Stimulated activated CD4-positive, alpha-beta T cell treated with anti-CD3 and anti-CD28 coated beads, Interleukin-2, amount 100 ng/mL, for 4 hours (primary cell): ENCODE measurements at regions not wholly inside any gene's neighbourhood (a gene's known extent, or its start where the extent isn't known, plus 50 kb on each side); places are given as distances from the start of the nearest gene placed in this dataset.
A peak's percentile ranks its signal among the peaks of the same experiment; 100 is the strongest.

Source experiments
- DNase-seq: peaks from one replicate; pipeline ENCODE4 v3.0.0-alpha.2; 2020; ENCODE audit warnings: low read depth

DNA sequence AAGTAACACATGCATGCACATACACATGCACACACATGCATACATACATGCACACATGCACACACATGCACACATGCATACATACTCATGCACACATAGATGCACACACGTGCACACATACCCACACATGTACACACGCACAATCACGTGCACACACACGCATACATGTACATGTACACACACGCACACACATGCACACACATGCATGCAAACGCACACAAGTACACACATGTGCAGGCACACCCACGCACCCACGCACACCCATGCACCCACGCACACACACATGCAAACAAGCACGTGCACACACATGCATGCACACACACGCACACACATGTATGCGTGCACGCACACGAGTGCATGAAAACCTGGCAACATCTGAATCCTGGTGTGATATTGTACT is 232.7 kb upstream of the CDH4 start:
- no peak for DNase-seq

DNA sequence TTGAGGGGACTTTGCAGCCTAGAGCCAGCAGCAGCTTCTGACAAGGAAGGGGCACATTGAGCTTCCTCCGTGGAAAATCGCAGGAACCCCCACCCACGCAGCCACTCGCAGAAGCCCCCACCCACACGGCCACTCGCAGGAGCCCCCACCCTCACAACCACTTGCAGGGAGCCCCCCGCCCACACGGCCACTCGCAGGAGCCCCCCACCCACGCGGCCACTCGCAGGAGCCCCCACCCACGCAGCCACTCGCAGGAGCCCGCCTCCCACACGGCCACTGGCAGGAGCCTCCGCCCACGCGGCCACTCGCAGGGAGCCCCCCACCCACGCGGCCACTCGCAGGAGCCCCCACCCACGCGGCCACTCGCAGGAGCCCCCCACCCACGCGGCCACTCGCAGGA is 228.4 kb upstream of the CDH4 start:
- peak; percentile 3 for DNase-seq

DNA sequence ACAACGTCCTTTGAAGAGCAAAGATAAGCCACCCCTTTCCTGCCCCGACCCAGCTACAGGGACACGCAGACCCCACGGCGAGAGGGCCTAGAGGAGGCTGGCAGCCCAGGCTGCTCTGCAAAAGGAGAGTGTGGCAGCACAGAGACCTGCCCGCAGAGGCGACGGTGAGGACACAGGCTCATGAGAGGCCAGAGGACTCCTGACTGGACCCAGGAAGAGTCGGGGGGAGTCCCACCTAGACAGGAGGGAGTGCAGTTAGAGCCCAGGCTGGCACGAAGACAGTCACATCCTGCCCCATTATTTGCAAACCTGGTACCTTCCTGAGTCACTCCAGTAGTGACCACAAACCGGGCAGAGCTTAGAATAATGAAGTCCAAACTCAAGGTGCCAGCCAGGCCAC is 227.7 kb upstream of the CDH4 start:
- DNase-seq, result no peak

GRCh38 chr20:61025536-61025935 is 226.5 kb upstream of the CDH4 start:
- DNase-seq, result no peak

DNA sequence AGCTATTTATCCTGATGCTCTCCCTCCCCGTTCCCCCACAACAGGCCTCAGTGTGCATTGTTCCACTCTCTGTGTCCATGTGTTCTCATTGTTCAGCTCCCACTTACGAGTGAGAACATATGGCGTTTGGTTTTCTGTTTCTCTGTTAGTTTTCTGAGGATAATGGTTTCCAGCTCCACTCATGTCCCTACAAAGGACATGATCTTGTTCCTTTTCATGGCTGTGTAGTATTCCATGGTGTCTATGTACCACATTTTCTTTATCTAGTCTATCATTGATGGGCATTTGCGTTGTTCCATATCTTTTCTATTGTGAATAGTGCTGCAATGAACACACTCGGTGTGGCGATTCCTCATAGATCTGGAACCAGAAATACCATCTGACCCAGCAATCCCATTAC is 225.9 kb upstream of the CDH4 start:
- no peak for DNase-seq

DNA sequence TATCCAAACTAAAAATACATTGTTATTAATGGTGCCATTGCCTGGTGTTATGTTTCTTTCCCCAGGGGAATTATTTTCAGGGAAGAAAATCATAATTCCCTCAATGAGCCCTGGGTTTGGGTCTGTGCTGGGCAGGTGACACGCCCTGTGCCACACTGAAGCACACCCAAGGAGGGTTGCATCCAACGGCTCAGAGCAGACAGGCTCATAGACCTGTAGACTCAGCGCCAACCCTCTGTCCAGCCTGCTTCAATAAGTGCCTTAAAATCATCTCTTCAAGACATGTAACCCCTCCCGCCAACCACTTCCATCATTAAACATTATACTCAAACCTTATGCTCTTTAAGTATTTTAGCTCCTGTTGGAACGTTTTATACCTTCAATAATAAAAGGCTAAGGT is 225.3 kb upstream of the CDH4 start:
- DNase-seq, result no peak

DNA sequence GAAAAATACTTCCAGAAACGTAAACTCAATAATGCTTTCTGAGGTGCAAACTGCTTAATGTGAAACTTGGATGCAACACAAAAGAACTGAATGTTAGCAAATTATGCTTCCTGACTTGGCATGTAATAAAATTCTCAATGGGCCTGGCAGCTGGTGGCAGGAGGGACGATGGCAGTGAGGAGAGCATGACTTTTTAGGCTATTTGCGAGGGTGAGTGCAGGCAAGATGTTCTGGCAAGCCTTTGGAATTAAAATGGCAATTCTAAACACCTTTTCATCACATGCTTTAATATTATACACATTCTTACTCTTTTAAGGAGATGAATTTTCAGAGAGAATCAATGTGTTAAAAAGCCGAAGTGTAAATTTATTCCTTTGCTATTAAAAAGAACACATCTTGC is 224.8 kb upstream of the CDH4 start:
- no peak for DNase-seq

GRCh38 chr20:61030130-61030529 is 221.9 kb upstream of the CDH4 start:
- DNase-seq, result no peak

DNA sequence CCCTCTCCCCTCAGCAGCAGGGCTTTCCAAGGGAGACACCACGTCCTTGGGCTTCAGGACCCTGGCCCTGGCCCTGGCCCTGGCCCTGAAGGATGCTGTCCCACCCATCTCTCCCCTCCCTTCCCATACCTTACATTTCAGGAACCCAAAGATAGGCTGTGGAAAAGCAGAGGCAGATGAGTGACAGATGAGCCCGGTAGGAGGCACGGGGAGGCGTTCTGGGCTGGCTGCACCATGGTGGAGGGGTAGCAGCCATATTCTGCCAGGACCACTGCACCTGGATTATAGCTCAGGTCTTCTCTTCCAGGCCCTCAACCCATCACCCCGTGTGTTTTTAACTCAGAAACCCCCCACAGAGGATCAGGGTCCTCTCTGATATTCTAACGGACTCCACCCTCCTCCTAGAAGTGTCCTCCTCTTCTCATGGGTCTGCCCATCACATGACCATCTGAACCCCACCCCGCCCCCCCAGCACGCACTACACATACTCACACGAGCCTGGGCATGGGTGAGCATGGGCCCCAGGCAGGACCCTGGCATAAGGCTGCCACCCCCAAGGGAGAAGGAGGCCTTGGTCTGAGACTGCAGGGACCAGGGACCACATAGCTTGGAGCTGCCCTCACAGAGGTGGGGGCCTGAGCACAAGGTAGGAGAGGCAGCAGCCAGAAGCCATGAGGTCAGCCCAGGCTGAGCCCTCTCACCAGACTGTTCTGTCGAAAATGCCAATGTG is 220.8 kb upstream of the CDH4 start:
- no peak for DNase-seq

GRCh38 chr20:61037498-61037897 is 214.6 kb upstream of the CDH4 start:
- no peak for DNase-seq

DNA sequence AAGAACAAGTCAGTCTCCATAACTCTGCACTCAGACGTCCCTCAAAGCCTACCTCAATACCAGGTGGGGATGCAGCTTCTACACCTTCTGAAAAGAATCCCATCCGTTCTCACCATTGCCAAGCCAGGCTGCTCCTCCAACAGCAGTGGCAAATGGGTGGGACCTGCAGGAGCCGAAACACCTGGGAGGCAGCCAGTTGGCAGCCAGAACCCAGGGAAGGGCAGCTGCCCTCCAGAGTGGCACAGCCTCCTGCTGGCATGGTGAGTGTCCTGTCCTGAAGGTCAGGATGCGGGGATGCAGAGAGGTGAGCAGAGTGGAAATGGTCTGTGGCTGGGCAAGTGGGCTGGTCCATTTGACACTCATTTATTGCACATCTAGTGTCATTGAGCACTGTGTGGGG is 210.6 kb upstream of the CDH4 start:
- no peak for DNase-seq

DNA sequence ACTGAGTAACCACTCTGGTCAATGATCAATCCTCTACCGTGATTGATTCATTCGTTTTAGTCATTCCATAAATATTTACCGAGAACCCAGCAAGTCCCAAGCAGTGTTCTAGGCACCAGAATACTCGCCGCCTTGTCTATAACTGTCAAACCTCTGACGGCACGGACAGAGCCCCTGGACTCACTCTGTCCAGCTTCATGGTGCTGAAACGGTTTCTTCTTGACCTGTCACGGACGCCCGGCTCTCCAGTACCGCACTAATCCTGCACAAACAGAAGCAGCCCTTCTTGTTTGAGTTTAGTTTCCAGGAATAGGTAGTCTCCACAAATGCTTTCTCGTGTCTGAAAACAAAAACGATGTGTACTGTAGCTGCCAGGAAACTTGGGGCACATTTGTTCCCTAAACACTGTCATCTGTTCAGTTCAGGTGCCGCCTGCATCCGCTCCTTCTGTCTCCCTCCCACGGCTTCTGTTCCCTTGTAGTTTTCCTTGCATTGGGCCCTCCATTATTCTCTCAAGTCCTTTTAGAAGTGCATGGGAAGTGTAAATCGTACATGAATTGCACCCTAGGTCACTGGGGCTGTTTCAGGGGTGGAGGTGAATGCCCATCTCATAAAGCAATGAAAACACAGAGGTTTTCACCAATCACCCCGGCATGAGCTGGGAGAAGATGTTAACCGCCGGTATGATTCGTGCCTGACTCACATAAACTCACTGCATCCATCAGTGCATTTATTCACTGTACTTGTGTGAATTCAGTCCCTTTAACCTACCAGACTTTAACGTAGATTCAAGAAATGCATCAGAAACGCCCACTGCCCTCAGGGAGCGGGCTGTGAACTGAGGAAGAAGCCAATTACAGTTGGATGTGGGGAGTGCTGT is 209.3 kb upstream of the CDH4 start:
- DNase-seq, result no peak

- no peak for DNase-seq
Measured at GRCh38 chr20:61043681-61044080, 208.4 kb upstream of the CDH4 start.

DNA sequence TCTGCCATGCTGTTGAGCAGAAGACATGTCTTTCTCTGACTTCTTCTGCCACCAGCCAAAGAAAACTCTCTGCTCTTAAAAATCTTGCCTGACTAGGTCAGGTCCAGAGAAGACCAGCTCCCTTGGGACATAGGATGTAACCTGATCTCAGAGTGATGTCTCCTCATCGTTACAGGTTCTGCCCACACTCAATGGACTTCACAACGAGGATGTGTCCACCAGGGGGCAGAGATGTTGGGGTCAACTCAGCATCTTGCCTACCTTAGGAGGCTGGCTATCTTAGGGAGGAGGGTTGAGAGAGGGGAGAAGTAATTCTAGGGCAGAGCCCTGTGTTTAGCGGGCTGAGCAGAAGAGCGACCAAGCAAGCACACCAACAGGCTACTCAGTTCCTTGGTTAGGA is 207.6 kb upstream of the CDH4 start:
- DNase-seq, result no peak

- DNase-seq, result no peak
Measured at GRCh38 chr20:61045091-61045490, 207.0 kb upstream of the CDH4 start.

GRCh38 chr20:61045876-61046585 is 206.0 kb upstream of the CDH4 start:
- DNase-seq, result no peak

- no peak for DNase-seq
Measured at GRCh38 chr20:61046721-61047351, 205.2 kb upstream of the CDH4 start.

GRCh38 chr20:61047515-61047914 is 204.5 kb upstream of the CDH4 start:
- no peak for DNase-seq

DNA sequence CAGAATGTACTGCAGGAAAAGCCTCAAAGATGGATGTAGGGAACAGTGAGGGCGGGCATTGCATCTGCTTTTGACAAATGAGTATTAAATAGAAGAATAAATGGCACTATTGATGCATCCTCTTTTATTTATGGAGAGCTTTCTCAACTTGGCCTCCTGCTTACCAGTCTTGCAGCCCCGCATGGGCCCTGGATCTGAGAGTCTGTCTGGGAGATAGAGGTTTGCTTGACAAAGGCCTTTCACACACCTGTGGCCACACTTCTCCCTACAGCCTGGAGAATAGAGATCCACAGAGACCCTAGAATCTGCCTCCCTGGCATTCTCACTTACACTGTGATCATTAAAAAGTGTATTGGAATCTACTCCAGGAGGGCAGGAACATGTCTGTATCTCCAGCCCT is 203.8 kb upstream of the CDH4 start:
- DNase-seq, result no peak

GRCh38 chr20:61049684-61050083 is 202.4 kb upstream of the CDH4 start:
- no peak for DNase-seq

DNA sequence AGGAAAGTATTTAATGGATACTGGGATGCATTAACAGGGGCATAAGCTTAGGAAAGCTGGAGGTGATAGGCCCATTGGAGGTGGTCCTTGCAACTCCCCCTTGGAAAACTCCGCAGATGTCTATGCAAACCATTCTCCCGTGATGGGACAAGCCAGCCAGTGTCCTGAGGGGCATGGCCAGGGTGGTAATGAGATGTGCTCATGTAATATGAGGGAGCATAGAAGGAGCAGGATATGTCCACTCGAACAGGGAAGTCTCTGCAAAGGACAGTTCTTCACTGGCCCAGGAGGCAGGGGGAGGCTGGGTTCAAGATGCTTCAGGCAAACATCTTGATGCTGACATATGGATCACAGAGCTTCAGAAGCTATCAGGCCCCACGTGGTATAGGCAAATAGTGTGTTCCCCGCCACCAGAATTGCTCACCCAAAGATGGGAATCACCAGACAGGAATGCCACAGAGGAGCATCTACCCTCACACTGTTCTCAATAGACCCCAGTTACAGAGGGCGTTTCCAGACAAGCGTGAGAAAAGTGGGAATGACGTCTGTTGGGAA is 201.6 kb upstream of the CDH4 start:
- no peak for DNase-seq

GRCh38 chr20:61052195-61052750 is 199.8 kb upstream of the CDH4 start:
- DNase-seq, result no peak
